GM18519 (cell line): ENCODE measurements at regions not wholly inside any gene's neighbourhood (a gene's known extent, or its start where the extent isn't known, plus 50 kb on each side); places are given as distances from the start of the nearest gene placed in this dataset.

ENCODE experiments used
- ATAC-seq: cut with Tn5 transposase; IDR thresholded peaks from one replicate; pipeline ENCODE4 v1.9.1; 2021; ENCODE audit warnings: mild to moderate bottlenecking, moderate library complexity; ENCODE audit not compliant: unreplicated experiment, low FRiP score

DNA sequence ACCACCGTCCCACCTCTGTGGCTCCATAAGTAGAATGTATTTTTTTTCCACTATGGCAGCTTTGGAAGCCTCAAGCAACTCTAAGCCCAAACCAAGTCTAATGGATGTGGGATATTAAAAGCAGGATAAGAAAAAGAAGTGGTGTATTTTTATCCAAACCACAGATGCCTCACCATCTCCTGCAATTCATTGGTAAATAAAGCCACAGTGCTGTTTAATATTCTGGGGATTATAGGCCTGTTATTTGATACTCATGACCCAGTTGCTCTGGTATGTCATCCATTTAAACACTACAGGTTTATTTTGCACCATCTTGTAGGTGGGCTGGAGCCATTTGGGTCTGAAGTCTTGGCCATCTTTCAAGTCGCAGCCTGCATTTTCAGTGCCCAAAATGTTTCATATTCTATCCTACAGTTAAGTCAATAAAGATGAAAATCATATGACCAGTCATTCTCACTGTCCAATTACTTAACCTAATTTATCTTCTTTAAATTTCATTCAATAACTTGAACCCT is 279.5 kb upstream of the EPHA4 start:
- ATAC-seq: no peak

GRCh38 chr2:221850076-221850475 is 278.0 kb upstream of the EPHA4 start:
- no peak for ATAC-seq

DNA sequence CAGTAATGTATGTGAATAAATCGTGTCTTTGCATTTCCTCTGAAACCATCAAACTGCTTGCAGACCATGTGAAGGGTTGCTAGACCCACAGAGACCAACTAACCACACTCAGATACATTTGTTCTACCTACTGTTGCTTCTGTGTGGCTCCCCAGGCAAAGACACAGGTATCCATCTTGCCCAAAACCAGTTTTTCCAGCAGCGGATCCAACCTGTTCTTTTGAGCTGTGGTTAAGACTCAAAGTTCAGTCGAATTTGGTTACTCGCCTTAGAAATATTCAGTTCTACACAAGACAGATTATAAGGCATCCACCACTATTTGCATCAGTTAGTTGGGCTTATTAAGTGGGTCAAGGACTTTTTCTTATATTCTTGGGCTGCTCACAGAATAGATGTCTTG is 276.2 kb upstream of the EPHA4 start:
- ATAC-seq: no peak

DNA sequence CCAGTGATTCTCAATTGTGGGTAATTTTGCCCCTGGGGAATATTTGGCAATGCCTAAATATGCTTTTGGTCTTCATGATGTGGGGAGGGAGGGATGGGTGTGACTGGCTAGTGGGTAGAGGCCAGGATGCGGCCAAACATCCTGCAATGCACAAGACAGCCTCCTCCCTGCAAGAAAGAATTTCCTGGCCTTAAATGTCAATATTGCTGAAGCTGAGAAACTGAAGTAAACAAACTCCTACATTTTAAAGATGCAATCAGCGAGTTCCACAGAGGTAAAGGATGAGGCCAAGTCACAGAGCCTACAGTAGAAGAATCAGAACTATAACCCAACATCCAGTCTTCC is 272.9 kb upstream of the EPHA4 start:
- ATAC-seq: no peak

GRCh38 chr2:221844212-221845020 is 272.3 kb upstream of the EPHA4 start:
- ATAC-seq: peak; percentile 86

- ATAC-seq: no peak
These were observed 264.0 kb upstream of the EPHA4 start for GRCh38 chr2:221836095-221836494.

- no peak for ATAC-seq
These were observed 261.9 kb upstream of the EPHA4 start for GRCh38 chr2:221833966-221834365.

DNA sequence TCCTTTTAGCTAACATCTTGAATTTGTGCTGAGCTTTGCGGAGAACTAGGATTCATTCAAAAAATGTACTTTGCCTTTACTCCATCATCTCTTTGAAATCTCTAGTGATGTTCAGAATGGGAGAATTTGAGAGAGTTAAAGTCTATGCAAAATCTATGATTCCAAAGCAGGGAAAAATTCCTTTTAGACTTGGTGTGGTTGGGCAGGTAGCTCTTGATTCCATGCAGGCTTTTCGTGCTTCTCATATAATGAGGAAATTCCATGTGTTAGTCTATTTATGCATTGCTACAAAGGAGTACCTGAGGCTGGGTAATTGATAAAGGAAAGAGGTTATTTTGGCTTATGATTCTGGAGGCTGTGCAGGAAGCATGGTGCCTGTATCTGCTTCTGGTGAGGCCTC is 258.9 kb upstream of the EPHA4 start:
- no peak for ATAC-seq

DNA sequence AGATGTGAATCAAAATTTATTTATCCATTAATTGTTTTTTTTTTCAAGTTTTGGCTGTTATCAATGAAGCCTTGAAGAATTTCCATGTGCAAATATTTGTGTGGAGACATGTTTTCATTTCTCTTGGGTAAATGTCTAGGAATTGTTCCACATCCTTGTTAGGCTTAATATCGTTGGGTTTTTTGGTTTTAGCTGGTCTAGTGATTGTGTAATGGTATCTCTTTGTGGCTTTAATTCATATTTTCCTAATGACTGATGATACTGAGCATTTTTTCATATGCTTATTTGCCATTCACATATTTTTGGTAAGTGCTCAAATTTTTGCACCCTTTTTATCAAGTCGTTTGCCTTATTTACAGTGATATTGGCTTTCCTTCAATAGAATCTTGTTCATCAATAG is 250.3 kb upstream of the EPHA4 start:
- ATAC-seq: no peak

GRCh38 chr2:221818616-221819320 is 246.7 kb upstream of the EPHA4 start:
- no peak for ATAC-seq

- no peak for ATAC-seq
These were observed 245.8 kb upstream of the EPHA4 start for GRCh38 chr2:221817878-221818277.

DNA sequence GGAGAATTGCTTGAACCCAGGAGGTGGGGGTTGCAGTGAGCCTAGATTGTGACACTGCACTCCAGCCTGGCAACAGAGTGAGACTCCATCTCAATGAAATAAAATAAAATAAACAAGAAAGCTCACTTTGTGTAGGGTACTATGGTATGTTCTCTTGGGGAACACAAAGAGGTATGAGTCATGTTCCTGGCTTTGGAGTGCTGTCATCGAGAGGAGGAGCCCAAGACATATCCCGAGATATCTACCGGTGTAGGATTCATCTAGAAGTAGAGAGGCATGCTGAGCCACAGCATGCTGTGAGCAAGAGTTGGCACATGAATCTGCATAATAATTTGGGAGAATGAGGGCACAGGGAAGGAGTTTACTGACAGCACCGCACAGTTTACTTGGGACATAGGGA is 244.9 kb upstream of the EPHA4 start:
- no peak for ATAC-seq

GRCh38 chr2:221816566-221816965 is 244.5 kb upstream of the EPHA4 start:
- ATAC-seq: no peak

- no peak for ATAC-seq
These were observed 238.5 kb upstream of the EPHA4 start for GRCh38 chr2:221810650-221811049.

DNA sequence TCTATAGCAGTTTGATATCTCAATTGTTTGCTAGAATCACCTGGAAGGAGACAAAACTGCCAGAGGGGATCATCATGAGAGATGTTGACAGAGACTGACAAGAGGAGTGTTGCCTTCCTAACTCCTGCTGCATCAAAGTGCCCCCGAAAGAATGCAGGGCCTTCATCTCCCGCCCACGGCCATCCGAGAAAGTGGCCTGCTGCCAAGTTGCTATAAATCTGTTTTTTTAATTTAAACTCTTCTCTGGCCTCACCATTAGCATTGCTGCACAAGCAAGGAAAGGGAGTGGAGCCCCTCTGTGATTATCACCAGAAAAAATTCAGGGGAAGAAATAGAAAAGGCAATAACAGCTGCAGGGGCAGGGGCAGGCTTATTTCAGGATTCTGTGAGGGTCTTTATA is 238.1 kb upstream of the EPHA4 start:
- no peak for ATAC-seq

- ATAC-seq: no peak
These were observed 236.4 kb upstream of the EPHA4 start for GRCh38 chr2:221808488-221808887.

DNA sequence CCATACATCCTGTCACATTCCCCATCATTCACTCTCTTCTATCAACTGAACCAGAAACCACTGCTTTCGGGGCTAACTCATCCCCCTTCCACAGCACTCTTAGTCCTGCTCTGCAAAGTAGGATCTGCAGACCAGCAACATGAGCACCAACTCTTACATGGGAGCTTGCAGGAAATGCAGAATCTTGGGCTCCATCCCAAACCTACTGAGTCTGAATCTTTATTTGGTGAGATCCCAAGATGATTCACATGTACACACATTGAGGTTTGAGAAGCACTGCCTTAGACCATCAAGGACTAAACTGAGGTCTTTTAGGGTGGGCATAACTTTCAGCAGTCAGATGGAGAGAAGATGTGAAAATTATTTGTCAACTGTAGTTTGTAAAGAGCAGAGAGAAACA is 235.6 kb upstream of the EPHA4 start:
- ATAC-seq: no peak

- no peak for ATAC-seq
These were observed 230.0 kb upstream of the EPHA4 start for GRCh38 chr2:221802089-221802488.

DNA sequence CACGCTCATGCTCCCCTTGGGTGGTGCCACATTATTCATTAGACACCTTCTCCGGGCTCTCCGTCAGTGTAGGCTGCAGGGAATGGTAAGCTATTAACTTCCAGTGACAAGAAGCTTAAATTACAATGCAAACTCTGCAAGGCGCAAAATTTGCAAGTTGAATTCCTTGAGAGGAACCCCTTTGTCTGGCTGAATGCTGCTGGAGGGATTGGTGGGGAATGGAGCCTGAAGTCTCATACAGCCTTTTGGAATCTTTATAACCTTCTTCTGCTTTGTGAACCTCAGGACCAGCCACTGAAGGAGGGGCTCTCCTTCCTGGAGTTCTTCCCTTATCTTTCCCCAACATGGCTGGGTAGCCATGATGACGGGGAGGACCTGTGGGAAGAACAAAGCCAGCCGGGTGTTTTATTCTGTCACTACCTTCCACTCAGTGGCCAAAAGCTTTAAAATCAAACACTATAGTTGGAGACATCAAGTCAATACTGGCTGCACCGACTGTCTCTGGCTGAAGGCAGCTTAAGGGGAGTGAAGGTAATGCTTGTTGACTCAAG is 220.9 kb upstream of the EPHA4 start:
- ATAC-seq: no peak

DNA sequence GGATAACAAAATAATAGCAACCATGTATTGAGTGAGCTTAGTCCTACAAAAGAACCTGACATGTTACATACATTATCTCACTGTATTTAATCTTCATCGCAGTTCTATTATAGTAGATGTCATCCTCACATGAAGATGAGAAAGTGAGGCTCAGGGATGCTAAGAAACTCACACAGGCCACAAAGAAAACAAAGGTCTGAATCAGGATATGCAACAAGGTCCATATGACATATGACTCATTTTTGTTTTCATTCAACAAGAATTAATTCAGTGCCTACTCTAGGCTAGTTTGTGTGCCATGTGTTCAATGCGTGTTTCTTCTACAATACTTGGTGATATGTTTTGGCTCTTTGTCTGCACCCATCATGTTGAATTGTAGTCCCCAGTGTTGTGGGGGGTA is 219.7 kb upstream of the EPHA4 start:
- no peak for ATAC-seq

DNA sequence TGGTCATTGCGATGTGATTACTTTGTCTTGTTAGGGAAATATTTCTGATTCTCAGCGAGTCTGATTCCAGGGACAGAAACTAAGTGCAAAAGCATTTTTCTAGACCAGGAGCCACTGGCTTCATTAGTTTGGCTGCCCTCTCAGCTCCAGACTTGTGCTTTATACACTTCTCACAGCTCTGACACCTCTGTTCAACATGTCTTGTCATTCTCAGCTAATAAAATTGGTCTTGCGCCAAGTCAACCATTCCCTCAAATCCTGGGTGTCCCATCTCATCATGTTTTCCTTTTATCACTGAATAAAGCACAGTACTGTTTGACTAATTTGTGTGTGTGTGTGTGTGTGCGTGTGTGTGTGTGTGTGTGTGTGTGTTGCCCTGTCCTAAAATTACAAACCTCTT is 215.5 kb upstream of the EPHA4 start:
- no peak for ATAC-seq
